PC-3 (cell line): ENCODE measurements at regions not wholly inside any gene's neighbourhood (a gene's known extent, or its start where the extent isn't known, plus 50 kb on each side); places are given as distances from the start of the nearest gene placed in this dataset.

ENCODE experiments used
- EZH2 ChIP-seq: fragments of 300-600 bp; sonication (generic); IDR thresholded peaks from one replicate; pipeline ENCODE4 v1.6.1; 2017; ENCODE audit warnings: antibody characterized with exemption, mild to moderate bottlenecking, low read length; ENCODE audit not compliant: unreplicated experiment
- EZH2phosphoT487 ChIP-seq: fragments of 300-600 bp; sonication (generic); IDR thresholded peaks from 2 replicates; pipeline ENCODE4 v1.6.1; 2018; ENCODE audit warnings: mild to moderate bottlenecking, antibody characterized with exemption, low read length, borderline replicate concordance
- TF ChIP-seq, protein P1 (sequence below): fragments of 300-600 bp; sonication (generic); conservative IDR thresholded peaks from 2 replicates; pipeline ENCODE4 v1.5.1; 2017; ENCODE audit warnings: antibody characterized with exemption, low read depth, mild to moderate bottlenecking, low read length

DNA sequence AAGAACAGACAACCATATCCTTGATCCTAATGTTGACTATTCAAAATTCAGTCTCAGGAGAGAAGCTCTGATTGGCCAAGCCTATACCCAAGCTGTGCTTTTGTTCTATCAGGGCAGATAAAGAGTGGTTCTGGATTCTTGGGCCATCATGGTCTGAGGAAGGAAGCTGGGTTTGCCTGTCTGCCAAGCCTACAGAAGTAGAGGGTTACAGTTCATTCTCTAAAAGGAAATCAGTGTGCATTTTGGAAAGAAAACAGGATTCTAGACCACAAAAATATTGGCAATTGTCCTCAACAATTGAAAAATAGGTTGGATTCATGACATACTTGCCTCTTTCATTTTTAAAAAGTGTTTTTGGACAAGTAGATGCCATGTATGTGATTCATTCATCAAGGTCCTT, 145.4 kb upstream of the BMP2 start:
- TF ChIP-seq, protein P1, sequence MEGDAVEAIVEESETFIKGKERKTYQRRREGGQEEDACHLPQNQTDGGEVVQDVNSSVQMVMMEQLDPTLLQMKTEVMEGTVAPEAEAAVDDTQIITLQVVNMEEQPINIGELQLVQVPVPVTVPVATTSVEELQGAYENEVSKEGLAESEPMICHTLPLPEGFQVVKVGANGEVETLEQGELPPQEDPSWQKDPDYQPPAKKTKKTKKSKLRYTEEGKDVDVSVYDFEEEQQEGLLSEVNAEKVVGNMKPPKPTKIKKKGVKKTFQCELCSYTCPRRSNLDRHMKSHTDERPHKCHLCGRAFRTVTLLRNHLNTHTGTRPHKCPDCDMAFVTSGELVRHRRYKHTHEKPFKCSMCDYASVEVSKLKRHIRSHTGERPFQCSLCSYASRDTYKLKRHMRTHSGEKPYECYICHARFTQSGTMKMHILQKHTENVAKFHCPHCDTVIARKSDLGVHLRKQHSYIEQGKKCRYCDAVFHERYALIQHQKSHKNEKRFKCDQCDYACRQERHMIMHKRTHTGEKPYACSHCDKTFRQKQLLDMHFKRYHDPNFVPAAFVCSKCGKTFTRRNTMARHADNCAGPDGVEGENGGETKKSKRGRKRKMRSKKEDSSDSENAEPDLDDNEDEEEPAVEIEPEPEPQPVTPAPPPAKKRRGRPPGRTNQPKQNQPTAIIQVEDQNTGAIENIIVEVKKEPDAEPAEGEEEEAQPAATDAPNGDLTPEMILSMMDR, result no peak
- TF ChIP-seq EZH2, result no peak
- no peak for TF ChIP-seq EZH2phosphoT487
